ENCODE measurements at regions not wholly inside any gene's neighbourhood (a gene's known extent, or its start where the extent isn't known, plus 50 kb on each side); places are given as distances from the start of the nearest gene placed in this dataset.

DNA sequence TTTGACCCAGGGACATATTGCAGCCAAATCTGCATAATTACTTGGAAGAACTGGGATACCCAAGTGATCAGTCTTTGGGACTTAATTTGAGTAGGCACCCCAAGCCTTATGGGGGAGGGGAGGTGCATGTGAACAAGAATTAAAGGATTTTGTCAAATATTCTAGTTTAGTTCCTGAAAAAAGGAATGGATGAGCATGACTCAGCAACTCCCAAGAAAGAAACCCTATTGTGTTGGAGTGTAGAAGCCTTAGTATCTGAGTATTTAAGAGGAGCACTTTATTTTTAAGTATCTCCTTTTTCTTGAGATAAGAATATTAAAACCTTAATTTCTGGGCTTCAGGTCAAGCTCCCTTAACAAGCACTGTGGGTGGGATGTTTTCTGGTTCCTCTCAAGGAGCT, 222.4 kb downstream of the CD47 start:
- TF ChIP-seq, protein P1, sequence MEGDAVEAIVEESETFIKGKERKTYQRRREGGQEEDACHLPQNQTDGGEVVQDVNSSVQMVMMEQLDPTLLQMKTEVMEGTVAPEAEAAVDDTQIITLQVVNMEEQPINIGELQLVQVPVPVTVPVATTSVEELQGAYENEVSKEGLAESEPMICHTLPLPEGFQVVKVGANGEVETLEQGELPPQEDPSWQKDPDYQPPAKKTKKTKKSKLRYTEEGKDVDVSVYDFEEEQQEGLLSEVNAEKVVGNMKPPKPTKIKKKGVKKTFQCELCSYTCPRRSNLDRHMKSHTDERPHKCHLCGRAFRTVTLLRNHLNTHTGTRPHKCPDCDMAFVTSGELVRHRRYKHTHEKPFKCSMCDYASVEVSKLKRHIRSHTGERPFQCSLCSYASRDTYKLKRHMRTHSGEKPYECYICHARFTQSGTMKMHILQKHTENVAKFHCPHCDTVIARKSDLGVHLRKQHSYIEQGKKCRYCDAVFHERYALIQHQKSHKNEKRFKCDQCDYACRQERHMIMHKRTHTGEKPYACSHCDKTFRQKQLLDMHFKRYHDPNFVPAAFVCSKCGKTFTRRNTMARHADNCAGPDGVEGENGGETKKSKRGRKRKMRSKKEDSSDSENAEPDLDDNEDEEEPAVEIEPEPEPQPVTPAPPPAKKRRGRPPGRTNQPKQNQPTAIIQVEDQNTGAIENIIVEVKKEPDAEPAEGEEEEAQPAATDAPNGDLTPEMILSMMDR (IDR thresholded peaks at IDR 0.05), result no peak
- no peak for TF ChIP-seq POLR2A (IDR thresholded peaks at IDR 0.05)
